Fibroblast of villous mesenchyme (primary cell): ENCODE measurements at regions not wholly inside any gene's neighbourhood (a gene's known extent, or its start where the extent isn't known, plus 50 kb on each side); places are given as distances from the start of the nearest gene placed in this dataset.

Experiments used
- DNase-seq: peaks from one replicate; pipeline ENCODE4 v3.0.0-alpha.2; 2010; ENCODE audit warnings: low read depth
- H3K4me3 ChIP-seq: 2 replicates; pipeline ENCODE4 v1.5.1; 2011; ENCODE audit warnings: low read depth, mild to moderate bottlenecking, low read length
- TF ChIP-seq, protein P1 (sequence below): IDR thresholded peaks from 2 replicates; pipeline ENCODE4 v1.5.1; 2012; ENCODE audit warnings: low read depth, mild to moderate bottlenecking, low read length; ENCODE audit not compliant: insufficient read depth

DNA sequence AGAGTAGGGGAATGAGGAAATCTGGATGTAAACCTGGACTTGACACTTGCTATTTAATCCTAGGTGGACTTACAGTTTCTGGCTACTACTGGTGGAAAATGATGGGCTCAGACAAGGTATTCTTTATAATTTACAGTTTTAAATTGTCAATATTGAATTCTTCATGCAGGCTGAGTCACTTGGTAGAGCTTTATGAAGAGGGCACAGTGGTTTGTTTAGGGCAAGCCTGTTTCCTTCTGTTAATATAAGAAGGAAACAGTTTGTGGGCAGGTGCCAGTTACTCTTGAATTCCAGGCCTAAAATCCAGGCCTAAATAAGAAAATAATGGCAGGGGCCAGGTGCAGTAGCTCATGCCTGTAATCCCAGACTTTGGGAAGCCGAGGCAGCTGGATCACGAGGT lies 355.8 kb upstream of the RGS6 start:
- TF ChIP-seq, protein P1, sequence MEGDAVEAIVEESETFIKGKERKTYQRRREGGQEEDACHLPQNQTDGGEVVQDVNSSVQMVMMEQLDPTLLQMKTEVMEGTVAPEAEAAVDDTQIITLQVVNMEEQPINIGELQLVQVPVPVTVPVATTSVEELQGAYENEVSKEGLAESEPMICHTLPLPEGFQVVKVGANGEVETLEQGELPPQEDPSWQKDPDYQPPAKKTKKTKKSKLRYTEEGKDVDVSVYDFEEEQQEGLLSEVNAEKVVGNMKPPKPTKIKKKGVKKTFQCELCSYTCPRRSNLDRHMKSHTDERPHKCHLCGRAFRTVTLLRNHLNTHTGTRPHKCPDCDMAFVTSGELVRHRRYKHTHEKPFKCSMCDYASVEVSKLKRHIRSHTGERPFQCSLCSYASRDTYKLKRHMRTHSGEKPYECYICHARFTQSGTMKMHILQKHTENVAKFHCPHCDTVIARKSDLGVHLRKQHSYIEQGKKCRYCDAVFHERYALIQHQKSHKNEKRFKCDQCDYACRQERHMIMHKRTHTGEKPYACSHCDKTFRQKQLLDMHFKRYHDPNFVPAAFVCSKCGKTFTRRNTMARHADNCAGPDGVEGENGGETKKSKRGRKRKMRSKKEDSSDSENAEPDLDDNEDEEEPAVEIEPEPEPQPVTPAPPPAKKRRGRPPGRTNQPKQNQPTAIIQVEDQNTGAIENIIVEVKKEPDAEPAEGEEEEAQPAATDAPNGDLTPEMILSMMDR, result no peak
- no peak overlapping the region for H3K4me3 ChIP-seq

DNA sequence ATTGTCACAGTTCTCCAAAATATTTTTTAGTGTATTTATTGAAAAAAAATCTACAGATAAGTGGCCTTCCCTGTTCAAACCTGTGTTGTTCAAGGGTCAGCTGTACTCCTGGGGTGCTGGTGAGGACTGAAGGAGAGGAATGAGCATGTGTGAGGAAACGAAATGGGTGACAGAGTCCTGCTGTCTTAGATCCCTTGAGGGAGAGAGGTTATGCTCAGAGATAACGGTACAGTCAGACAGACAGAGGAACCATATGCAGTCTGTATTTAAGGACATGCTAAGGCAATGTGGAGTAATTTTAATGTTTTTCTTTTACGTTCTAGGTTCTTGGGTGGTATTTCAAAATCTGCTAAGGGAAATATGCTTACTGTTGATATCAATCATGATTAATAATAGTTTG lies 352.9 kb upstream of the RGS6 start:
- peak; percentile 51 for DNase-seq
- TF ChIP-seq, protein P1, result no peak
- H3K4me3 ChIP-seq, result no peak overlapping the region

More for the DNA sequence above, 355.8 kb upstream of the RGS6 start:
- no peak for DNase-seq

DNA sequence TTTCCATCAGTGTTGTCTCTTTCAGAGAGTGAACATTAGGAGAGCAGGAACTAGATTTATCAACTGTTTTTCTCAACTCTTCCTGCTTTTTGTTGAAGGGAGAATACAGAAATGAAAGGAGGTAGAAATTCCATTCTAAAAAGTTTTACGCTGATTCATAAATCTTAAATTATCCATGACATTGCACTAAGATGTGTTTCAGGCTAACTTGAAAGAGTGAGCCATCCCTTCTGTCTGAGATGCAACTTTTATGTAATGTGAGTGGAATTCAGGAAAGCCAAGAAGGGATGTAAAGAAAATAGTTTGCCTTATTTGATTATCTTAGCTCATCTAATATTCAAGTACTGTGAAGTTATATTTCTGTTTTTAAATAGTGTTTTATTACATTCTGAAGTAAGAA lies 349.5 kb upstream of the RGS6 start:
- TF ChIP-seq, protein P1, result no peak
- no peak overlapping the region for H3K4me3 ChIP-seq
- peak; percentile 48 for DNase-seq

DNA sequence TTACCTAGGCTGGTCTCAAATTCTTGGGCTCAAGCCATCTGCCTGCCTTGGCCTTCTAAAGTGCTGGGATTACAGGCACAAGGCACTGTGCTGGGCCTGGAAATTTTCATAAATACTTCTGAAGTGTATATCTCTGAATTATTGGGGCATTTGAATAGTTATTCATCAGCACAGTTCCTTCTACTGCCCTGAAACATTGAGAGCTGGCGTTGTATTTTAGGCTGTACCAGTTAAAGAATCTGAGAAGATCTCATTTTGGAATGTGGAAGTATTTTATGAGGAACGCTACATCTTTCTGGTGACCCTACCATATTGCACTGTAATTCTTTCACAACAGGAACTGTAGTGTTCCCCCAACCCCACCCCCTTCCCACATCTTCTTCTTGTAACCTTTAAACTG lies 349.0 kb upstream of the RGS6 start:
- peak; percentile 38 for DNase-seq
- no peak overlapping the region for H3K4me3 ChIP-seq
- TF ChIP-seq, protein P1, result no peak

DNA sequence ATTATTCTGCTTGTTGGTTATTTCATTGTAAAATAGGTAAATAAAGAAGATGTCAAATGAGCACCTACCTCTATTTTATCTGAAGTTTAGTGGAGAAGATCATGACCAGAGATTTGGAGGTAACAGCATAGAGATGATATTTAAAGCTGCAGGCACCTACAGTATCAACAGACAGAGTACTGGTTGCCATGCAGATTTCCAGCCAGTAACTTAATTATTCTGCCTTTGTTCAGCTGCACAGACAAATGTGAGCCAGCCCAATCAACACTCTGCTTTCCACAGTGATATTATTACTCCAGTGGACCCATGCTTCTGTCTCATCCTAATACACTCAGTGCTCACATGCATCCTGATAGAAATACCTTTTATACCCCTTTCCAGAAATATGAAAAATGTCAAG lies 348.5 kb upstream of the RGS6 start:
- TF ChIP-seq, protein P1, result no peak
- no peak overlapping the region for H3K4me3 ChIP-seq
- DNase-seq, result no peak

DNA sequence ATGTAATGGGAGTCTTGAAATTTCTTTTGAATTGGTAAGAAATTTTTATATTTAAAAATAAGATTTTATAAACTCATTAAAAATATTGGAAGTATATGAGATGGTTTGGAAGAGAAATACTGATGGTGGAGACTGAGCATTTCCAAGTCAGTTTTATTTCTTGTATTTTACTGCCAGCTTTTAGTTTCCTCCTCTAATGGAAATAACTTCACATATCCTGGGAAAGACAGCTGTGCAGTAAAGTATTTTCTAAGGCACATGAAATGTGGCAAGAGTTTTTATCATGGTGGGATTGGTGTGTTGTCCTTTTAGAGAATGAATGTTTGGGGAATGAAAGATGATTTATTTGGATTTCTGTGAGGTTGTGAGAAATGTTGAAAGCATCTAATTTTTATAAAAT lies 346.9 kb upstream of the RGS6 start:
- TF ChIP-seq, protein P1, result no peak
- no peak for DNase-seq
- H3K4me3 ChIP-seq, result no peak overlapping the region

DNA sequence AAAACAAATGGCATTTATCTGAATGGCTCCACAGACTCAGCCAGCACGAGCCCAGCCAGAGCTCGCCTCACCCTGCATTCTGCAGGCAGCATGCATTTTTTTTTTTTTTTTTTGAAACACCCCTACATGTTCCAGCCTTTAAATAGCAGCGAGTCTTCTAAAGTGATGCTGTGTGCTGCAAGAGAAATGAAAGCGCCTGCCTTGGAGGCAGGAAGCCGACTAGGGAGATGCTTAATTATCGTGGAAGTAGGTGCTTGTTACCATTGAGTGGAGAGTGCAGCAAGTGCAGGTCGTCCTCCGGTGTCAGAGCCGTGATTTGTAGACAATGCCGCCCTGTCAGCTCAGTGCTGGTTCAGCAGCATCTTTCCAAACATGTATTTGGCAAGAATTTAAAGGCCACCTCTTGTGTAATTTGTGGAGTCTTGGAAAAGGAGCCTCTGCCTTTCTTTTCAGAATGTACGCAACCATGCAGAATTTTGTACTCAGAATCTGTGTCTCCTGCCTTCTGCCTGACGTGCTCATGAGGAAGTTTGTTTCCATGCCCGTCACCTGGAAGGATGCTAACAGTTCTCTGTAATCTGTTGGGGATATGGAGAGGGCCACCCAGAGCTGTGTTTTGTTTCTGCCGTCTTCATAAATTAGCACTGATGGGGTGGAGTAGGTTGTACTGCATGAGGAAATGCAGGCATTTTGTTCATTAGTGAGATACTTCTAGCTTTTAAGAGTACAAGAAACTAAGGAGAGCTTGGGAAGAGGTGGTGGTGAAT lies 345.9 kb upstream of the RGS6 start:
- TF ChIP-seq, protein P1, result no peak
- H3K4me3 ChIP-seq, result peak overlapping the region; percentile 37
- DNase-seq, result peak; percentile 65
